HCT116 (cell line): ENCODE measurements at regions not wholly inside any gene's neighbourhood (a gene's known extent, or its start where the extent isn't known, plus 50 kb on each side); places are given as distances from the start of the nearest gene placed in this dataset.

Source experiments
- ATAC-seq: fragments of 200-7000 bp; cut with Tn5 transposase; 2 replicates; pipeline ENCODE4 v1.9.1; 2020; ENCODE audit warnings: mild to moderate bottlenecking, moderate library complexity
- BruUV-seq: library from RNA; stranded (reverse); fragments of 400-500 nt; replicated peaks from 2 replicates; lab custom pipeline; 2021; lab: Mats Ljungman, UMichigan
- CTCF ChIA-PET: fragments of 300-600 bp; sonication (Branson Sonifier 250); formaldehyde crosslinking; loops from one replicate; lab custom pipeline; 2021; ENCODE audit warnings: antibody characterized with exemption; lab: Charles Lee
- POLR2A ChIA-PET: fragments of 300-600, 350-600 bp; sonication (Branson Sonifier 250); formaldehyde crosslinking; loops from one replicate; lab custom pipeline; 2021; ENCODE audit warnings: antibody characterized with exemption; lab: Charles Lee
- RAD21 ChIA-PET, 2 experiments: fragments of 300-600 bp; sonication (Branson Sonifier 250); formaldehyde crosslinking; loops; one replicate each; lab custom pipeline; 2023; ENCODE audit warnings: low total read pairs in 2 of 2; ENCODE audit not compliant: uncharacterized antibody in 2 of 2, unreplicated experiment in 2 of 2, low non-redundant PET in 1 of 2; lab: Charles Lee
- DNase-seq: peaks from one replicate; pipeline ENCODE4 v3.0.0-alpha.2; 2010; ENCODE audit warnings: low read depth, low spot score
- H2AFZ ChIP-seq: fragments of 200-600 bp; shearing (Covaris generic), sonication (generic); 2 replicates; pipeline ENCODE4 v1.6.1; 2017; ENCODE audit warnings: low read depth, mixed run types, mixed read lengths, antibody characterized with exemption, low read length; ENCODE audit not compliant: poor library complexity, severe bottlenecking
- H3K27ac ChIP-seq: 2 replicates; pipeline ENCODE4 v1.5.1; 2012; ENCODE audit warnings: low read depth, low read length
- H3K27me3 ChIP-seq: fragments of 200-600 bp; sonication (generic); 2 replicates; pipeline ENCODE4 v1.6.1; 2016; ENCODE audit warnings: mixed run types, low read length, mixed read lengths; ENCODE audit not compliant: insufficient read depth
- H3K36me3 ChIP-seq, 2 experiments: fragments of 200-500 bp in 1 of 2; fragments of 200-600 bp in 1 of 2; sonication (Bioruptor generic) in 1 of 2; sonication (generic) in 1 of 2; 2 replicates each; pipeline versions ENCODE4 v1.5.1 to v1.6.1; 2014 to 2016; ENCODE audit warnings: low read length in 2 of 2, inconsistent platforms in 1 of 2, mixed read lengths in 1 of 2, mixed run types in 1 of 2; ENCODE audit not compliant: insufficient read depth in 2 of 2, control insufficient read depth in 1 of 2
- H3K4me1 ChIP-seq, 2 experiments: fragments of 200-600 bp in 1 of 2; sonication (generic) in 1 of 2; 2 replicates each; pipeline versions ENCODE4 v1.5.1 to v1.6.1; 2012 to 2017; ENCODE audit warnings: low read length in 2 of 2, inconsistent platforms in 1 of 2, mild to moderate bottlenecking in 1 of 2, mixed read lengths in 1 of 2, mixed run types in 1 of 2, moderate library complexity in 1 of 2; ENCODE audit not compliant: insufficient read depth in 2 of 2, control insufficient read depth in 1 of 2
- H3K4me2 ChIP-seq: fragments of 200-600 bp; sonication (generic); 2 replicates; pipeline ENCODE4 v1.6.1; 2017; ENCODE audit warnings: mixed run types, low read length, mixed read lengths
- H3K4me3 ChIP-seq, 2 experiments: fragments of 200-600 bp in 1 of 2; sonication (generic) in 1 of 2; replicated peaks in 1 of 2; 2 replicates each; pipeline ENCODE4 v1.5.1; 2011 to 2016; ENCODE audit warnings: low read length in 2 of 2, control low read depth in 1 of 2, low read depth in 1 of 2, mild to moderate bottlenecking in 1 of 2, mixed read lengths in 1 of 2, mixed run types in 1 of 2
- H3K79me2 ChIP-seq: fragments of 200-600 bp; sonication (generic); 2 replicates; pipeline ENCODE4 v1.6.1; 2017; ENCODE audit warnings: mild to moderate bottlenecking, mixed run types, low read length, moderate library complexity, mixed read lengths; ENCODE audit not compliant: insufficient read depth
- H3K9ac ChIP-seq: fragments of 200-600 bp; sonication (generic); 2 replicates; pipeline ENCODE4 v1.6.1; 2016; ENCODE audit warnings: low read length, mixed read lengths
- H3K9me2 ChIP-seq: fragments of 200-600 bp; sonication (generic), shearing (Covaris generic); 2 replicates; pipeline ENCODE4 v1.6.1; 2017; ENCODE audit warnings: mixed run types, mild to moderate bottlenecking, moderate library complexity; ENCODE audit not compliant: insufficient read depth
- H3K9me3 ChIP-seq, 2 experiments: fragments of 200-500 bp in 1 of 2; fragments of 200-600 bp in 1 of 2; sonication (Bioruptor generic) in 1 of 2; sonication (generic) in 1 of 2; 2 replicates each; pipeline ENCODE4 v1.6.1; 2014 to 2017; ENCODE audit warnings: low read length in 2 of 2, mixed read lengths in 2 of 2, inconsistent platforms in 1 of 2, low read depth in 1 of 2, mild to moderate bottlenecking in 1 of 2, mixed run types in 1 of 2, moderate library complexity in 1 of 2; ENCODE audit not compliant: control insufficient read depth in 1 of 2, insufficient read depth in 1 of 2
- H4K20me1 ChIP-seq: fragments of 200-600 bp; sonication (generic), shearing (Covaris generic); 2 replicates; pipeline ENCODE4 v1.6.1; 2017; ENCODE audit warnings: mixed run types, mild to moderate bottlenecking, moderate library complexity; ENCODE audit not compliant: insufficient read depth
- EZH2phosphoT487 ChIP-seq: fragments of 200-600 bp; IDR thresholded peaks from 2 replicates; pipeline ENCODE4 v1.6.1; 2018; ENCODE audit warnings: antibody characterized with exemption, borderline replicate concordance
- FOSL1 ChIP-seq: IDR thresholded peaks from 2 replicates; pipeline ENCODE4 v1.6.1; 2012; ENCODE audit warnings: low read depth
- JUND ChIP-seq: IDR thresholded peaks from 2 replicates; pipeline ENCODE4 v1.6.1; 2012
- POLR2AphosphoS5 ChIP-seq: IDR thresholded peaks from 2 replicates; pipeline ENCODE4 v1.6.1; 2011; ENCODE audit warnings: mild to moderate bottlenecking, low read depth, low read length, moderate library complexity
- RAD21 ChIP-seq: IDR thresholded peaks from 2 replicates; pipeline ENCODE4 v1.6.1; 2012; ENCODE audit warnings: low read depth, mild to moderate bottlenecking
- SIN3A ChIP-seq: IDR thresholded peaks from 2 replicates; pipeline ENCODE4 v1.6.1; 2012; ENCODE audit warnings: low read depth
- SP1 ChIP-seq: IDR thresholded peaks from 2 replicates; pipeline ENCODE4 v1.6.1; 2012; ENCODE audit warnings: low read depth
- SRF ChIP-seq: IDR thresholded peaks from 2 replicates; pipeline ENCODE4 v1.6.1; 2012; ENCODE audit warnings: low read depth
- TCF7L2 ChIP-seq: IDR thresholded peaks from 2 replicates; pipeline ENCODE4 v1.7.0; 2011; ENCODE audit warnings: borderline replicate concordance, inconsistent platforms; ENCODE audit not compliant: insufficient read depth, insufficient read length; ENCODE audit errors: extremely low read depth
- ZBTB33 ChIP-seq: IDR thresholded peaks from 2 replicates; pipeline ENCODE4 v1.6.1; 2011; ENCODE audit warnings: mild to moderate bottlenecking, low read length, moderate library complexity; ENCODE audit not compliant: insufficient replicate concordance; ENCODE audit errors: extremely low read depth
- ZFX ChIP-seq: fragments of 450-650 bp; IDR thresholded peaks from 2 replicates; pipeline ENCODE4 v1.6.1; 2017
- intact Hi-C: fragments of 100-400 bp; cut with micrococcal nuclease; formaldehyde crosslinking; loops from 2 replicates; pipeline ENCODE4 v1.10.0; 2022

DNA sequence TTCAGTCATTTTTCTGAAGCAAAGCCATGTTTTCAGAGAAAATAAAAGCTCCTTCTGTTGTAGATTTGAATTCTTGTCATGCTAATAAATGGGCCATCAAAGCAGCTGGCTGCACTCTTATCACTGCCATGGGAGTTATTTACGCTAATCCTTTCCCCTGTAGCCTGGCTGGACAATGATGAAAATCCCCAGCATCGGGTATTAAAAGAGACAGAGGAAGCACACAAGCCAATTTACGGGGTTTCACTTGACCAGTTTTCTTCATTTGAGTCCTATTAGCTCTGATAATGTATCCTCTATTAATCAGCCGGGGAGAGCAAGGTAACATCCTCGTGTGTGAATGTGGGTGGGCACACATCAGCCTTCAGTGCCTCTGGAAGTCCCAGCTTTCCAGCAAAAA is 470.2 kb upstream of the API5 start:
- CTCF ChIA-PET: no interaction called here
- Histone ChIP-seq H3K27me3 (no peaks in the 10 kb centered on the region), H3K79me2 (no peaks in the 10 kb centered on the region), H3K4me2 (no peak overlapping the region), H3K36me3 (no peaks in the 10 kb centered on the region), H3K9me2 (no peaks in the 10 kb centered on the region), H3K9ac (no peak overlapping the region), H3K9me3 (peaks cover 4 to 12% of the 10 kb centered on the region in 2 experiments; a peak in 2 of 4 replicates), H3K4me3 (no peak overlapping the region), H4K20me1 (no peaks in the 10 kb centered on the region), H3K4me1 (no peaks in the 10 kb centered on the region), H2AFZ (no peak overlapping the region), H3K27ac (no peak overlapping the region)
- DNase-seq (no peak), ATAC-seq (no peak)
- no TSS peak for BruUV-seq
- intact Hi-C loops: no loop called here
- TF ChIP-seq JUND (no peak), RAD21 (no peak), POLR2AphosphoS5 (no peak), SP1 (no peak), FOSL1 (no peak), TCF7L2 (no peak), SRF (no peak), EZH2phosphoT487 (no peak), SIN3A (no peak), ZFX (no peak), ZBTB33 (no peak)
- POLR2A ChIA-PET: no interaction called here
- RAD21 ChIA-PET: no interaction called here
